Prostate gland (tissue), 2 donors: ENCODE measurements at regions not wholly inside any gene's neighbourhood (a gene's known extent, or its start where the extent isn't known, plus 50 kb on each side); places are given as distances from the start of the nearest gene placed in this dataset.

Experiments
- DNase-seq: peaks from one replicate; pipeline ENCODE4 v3.0.0-alpha.2; 2019; ENCODE audit warnings: low spot score
- H3K27ac ChIP-seq, 2 donors: fragments of 200-600 bp; sonication (generic); 2 replicates each; pipeline ENCODE4 v1.5.1; 2017 to 2019
- H3K27me3 ChIP-seq: fragments of 200-600 bp; sonication (generic); replicated peaks from 2 replicates; pipeline ENCODE4 v1.5.1; 2019; ENCODE audit not compliant: insufficient read depth
- H3K36me3 ChIP-seq, 2 donors: fragments of 200-600 bp; sonication (generic); 1 replicate in 1 of 2; 2 replicates in 1 of 2; pipeline versions ENCODE4 v1.5.1 to v1.8.1; 2017 to 2019
- H3K4me1 ChIP-seq: fragments of 200-600 bp; sonication (generic); replicated peaks from 2 replicates; pipeline ENCODE4 v1.5.1; 2019
- H3K4me3 ChIP-seq, 2 donors: fragments of 200-600 bp; sonication (generic); 2 replicates each; pipeline ENCODE4 v1.5.1; 2017 to 2019
- H3K9me3 ChIP-seq: fragments of 200-600 bp; sonication (generic); 2 replicates; pipeline ENCODE4 v1.5.1; 2017
- CTCF ChIP-seq, 4 experiments: fragments of 200-600 bp in 2 of 4; fragments of 450-650 bp in 2 of 4; sonication (generic) in 2 of 4; IDR thresholded peaks; 1 replicate in 3 of 4; 2 replicates in 1 of 4; pipeline ENCODE4 v1.5.1; 2016 to 2019; ENCODE audit warnings: antibody characterized with exemption in 4 of 4, mild to moderate bottlenecking in 2 of 4, moderate library complexity in 2 of 4
- POLR2A ChIP-seq: fragments of 450-650 bp; IDR thresholded peaks from one replicate; pipeline ENCODE4 v1.6.1; 2016; ENCODE audit warnings: antibody characterized with exemption, mild to moderate bottlenecking
- POLR2AphosphoS5 ChIP-seq: sonication (generic); formaldehyde crosslinking; IDR thresholded peaks from one replicate; pipeline ENCODE4 v1.6.1; 2017; ENCODE audit warnings: antibody characterized with exemption
- WGBS: methylation state at CpG from one replicate; pipeline ENCODE4 v1.1.5; 2018; 5-methylcytosine and 5-hydroxymethylcytosine counted together
- intact Hi-C: fragments of 100-400 bp; cut with DNase I; formaldehyde crosslinking; loops from one replicate; pipeline ENCODE4 v1.14.2; 2022

GRCh38 chr18:4510711-4511110 lies 55.6 kb upstream of the DLGAP1 start:
- no peaks in the 10 kb centered on the region for H3K9me3 ChIP-seq
- no peaks in the 10 kb centered on the region for H3K4me1 ChIP-seq
- no peak for DNase-seq
- H3K4me3 ChIP-seq, result no peak overlapping the region
- no peak overlapping the region for H3K27ac ChIP-seq
- WGBS, result 86% methylated on average over 1 of the region's 1 CpG
- TF ChIP-seq POLR2A (no peak), POLR2AphosphoS5 (no peak), CTCF (IDR thresholded peaks at IDR 0.05) (no peak)
- H3K27me3 ChIP-seq, result no peaks in the 10 kb centered on the region
- no peaks in the 10 kb centered on the region for H3K36me3 ChIP-seq
- intact Hi-C loops, result no loop called here

- TF ChIP-seq CTCF (IDR thresholded peaks at IDR 0.05) (no peak), POLR2A (no peak), POLR2AphosphoS5 (no peak)
- Histone ChIP-seq H3K36me3 (no peaks in the 10 kb centered on the region), H3K27ac (no peak overlapping the region), H3K27me3 (no peaks in the 10 kb centered on the region), H3K4me3 (no peak overlapping the region), H3K9me3 (no peaks in the 10 kb centered on the region), H3K4me1 (no peaks in the 10 kb centered on the region)
- intact Hi-C loops, result no loop called here
- no peak for DNase-seq
- 86% methylated on average over 9 of the region's 9 CpGs for WGBS
Measured at GRCh38 chr18:4510160-4510559, 55.1 kb upstream of the DLGAP1 start.
